Upper lobe of left lung (tissue), 4 donors: ENCODE measurements at regions not wholly inside any gene's neighbourhood (a gene's known extent, or its start where the extent isn't known, plus 50 kb on each side); places are given as distances from the start of the nearest gene placed in this dataset.
"Not testable (repeated sequence)": the region's sequence is repeated elsewhere in the genome, so short reads cannot be mapped to it uniquely, and the experiment has no call there.

ENCODE experiments used
- POLR2A ChIP-seq, 4 donors: fragments of 450-650 bp; IDR thresholded peaks; one replicate each; pipeline ENCODE4 v1.5.1; 2016 to 2017; ENCODE audit warnings: antibody characterized with exemption in 4 of 4, mild to moderate bottlenecking in 2 of 4
- POLR2AphosphoS5 ChIP-seq, 2 donors: sonication (generic); formaldehyde crosslinking; IDR thresholded peaks; one replicate each; pipeline ENCODE4 v1.5.1; 2017; ENCODE audit warnings: antibody characterized with exemption in 2 of 2
- TF ChIP-seq, protein P1 (sequence below), 6 experiments: fragments of 450-650 bp in 4 of 6; fragments of 200-600 bp in 2 of 6; sonication (generic) in 2 of 6; IDR thresholded peaks; one replicate each; pipeline ENCODE4 v1.5.1; 2016 to 2019; ENCODE audit warnings: antibody characterized with exemption in 6 of 6

DNA sequence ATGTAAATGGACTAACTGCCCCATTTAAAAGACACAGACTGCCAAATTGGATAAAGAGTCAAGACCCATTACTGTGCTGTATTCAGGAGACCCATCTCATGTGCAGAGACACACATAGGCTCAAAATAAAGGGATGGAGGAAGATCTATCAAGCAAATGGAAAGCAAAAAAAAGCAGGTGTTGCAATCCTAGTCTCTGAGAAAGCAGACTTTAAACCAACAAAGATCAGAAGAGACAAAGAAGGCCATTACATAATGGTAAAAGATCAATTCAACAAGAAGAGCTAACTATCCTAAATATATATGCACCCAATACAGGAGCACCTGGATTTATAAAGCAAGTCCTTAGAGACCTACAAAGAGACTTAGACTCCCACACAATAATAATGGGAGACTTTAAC is 134.6 kb upstream of the STARD13 start:
- not testable (repeated sequence) for TF ChIP-seq POLR2AphosphoS5, POLR2A (IDR thresholded peaks at IDR 0.05)
- TF ChIP-seq, protein P1, sequence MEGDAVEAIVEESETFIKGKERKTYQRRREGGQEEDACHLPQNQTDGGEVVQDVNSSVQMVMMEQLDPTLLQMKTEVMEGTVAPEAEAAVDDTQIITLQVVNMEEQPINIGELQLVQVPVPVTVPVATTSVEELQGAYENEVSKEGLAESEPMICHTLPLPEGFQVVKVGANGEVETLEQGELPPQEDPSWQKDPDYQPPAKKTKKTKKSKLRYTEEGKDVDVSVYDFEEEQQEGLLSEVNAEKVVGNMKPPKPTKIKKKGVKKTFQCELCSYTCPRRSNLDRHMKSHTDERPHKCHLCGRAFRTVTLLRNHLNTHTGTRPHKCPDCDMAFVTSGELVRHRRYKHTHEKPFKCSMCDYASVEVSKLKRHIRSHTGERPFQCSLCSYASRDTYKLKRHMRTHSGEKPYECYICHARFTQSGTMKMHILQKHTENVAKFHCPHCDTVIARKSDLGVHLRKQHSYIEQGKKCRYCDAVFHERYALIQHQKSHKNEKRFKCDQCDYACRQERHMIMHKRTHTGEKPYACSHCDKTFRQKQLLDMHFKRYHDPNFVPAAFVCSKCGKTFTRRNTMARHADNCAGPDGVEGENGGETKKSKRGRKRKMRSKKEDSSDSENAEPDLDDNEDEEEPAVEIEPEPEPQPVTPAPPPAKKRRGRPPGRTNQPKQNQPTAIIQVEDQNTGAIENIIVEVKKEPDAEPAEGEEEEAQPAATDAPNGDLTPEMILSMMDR (IDR thresholded peaks at IDR 0.05): not testable (repeated sequence)
